Activated CD4-positive, alpha-beta T cell treated with anti-CD3 and anti-CD28 coated beads, Interleukin-2, amount 50 U/mL, for 4 hours (primary cell): ENCODE measurements at regions not wholly inside any gene's neighbourhood (a gene's known extent, or its start where the extent isn't known, plus 50 kb on each side); places are given as distances from the start of the nearest gene placed in this dataset.
"Not testable (repeated sequence)": the region's sequence is repeated elsewhere in the genome, so short reads cannot be mapped to it uniquely, and the experiment has no call there.

Source experiments
- DNase-seq, 2 experiments: peaks; one replicate each; pipeline ENCODE4 v3.0.0-alpha.2; 2020

DNA sequence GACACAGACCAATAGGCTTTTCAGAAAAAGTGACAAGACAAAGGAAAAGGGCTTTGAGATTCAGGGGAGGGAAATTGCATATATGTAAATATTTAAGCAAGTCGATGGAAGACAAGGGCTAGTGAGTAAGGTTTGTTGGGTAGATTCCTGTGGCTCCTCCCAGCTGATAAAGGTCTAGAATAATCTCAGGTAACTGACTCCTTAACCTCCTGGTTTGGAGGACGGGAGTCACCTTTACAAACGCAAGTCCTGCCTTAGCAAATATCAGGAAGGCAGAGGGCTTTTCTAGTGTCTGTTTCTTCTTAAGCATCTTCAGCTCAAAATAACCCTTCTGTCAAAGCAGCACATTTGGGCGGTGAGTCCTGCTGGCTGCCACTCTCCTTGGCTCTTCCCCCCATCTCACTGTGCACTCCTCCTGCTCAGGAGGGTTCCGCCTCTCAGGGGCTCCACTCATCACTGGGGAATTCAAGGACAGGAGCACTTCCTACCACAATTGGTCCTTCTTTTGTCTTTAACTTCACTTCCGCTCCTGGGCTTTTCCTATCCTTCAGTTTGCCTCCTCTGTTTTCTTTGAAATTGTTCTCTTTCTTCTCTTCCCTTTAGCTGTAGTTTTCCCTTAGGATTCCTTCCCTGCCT, 496.3 kb upstream of the KLF6 start:
- DNase-seq: no peak

DNA sequence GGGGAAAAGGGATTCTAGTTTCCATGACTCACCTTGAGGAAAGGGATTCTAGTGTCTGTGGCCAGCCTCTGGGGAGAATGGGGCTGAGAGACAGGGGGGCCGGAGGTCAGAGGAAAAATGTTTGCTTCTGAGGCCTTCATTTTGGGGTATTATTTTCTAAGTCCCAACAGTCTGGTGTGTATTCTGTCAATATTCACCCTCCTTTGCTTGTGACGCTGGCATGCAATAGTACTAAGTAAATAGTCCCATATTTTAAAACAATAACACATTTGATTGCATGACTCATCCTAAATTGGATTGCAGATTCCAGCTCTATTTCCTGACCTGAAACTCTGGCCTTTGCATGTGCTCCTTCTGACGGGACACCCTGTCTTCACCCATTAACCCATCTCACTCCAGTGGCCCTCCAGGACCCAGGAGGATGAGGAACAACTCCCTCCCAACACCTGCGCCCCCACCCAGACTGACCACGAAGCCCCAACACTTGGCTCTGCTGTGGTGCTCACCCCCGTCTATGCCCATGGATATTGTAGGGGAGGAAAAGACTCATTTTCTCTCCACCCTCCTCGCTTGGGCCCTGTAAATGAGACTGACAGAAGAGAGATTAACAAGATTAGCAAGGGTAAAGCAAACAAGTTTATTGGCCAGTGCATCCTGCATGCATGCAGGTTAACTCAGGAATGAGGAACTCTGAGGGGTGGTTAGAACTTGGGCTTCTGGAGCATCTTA, 495.6 kb upstream of the KLF6 start:
- DNase-seq: no peak

- no peak for DNase-seq
These were observed 494.6 kb upstream of the KLF6 start for GRCh38 chr10:4279655-4280054.

GRCh38 chr10:4278186-4278585, 493.2 kb upstream of the KLF6 start:
- DNase-seq: no peak

GRCh38 chr10:4276151-4276550, 491.1 kb upstream of the KLF6 start:
- DNase-seq: no peak

DNA sequence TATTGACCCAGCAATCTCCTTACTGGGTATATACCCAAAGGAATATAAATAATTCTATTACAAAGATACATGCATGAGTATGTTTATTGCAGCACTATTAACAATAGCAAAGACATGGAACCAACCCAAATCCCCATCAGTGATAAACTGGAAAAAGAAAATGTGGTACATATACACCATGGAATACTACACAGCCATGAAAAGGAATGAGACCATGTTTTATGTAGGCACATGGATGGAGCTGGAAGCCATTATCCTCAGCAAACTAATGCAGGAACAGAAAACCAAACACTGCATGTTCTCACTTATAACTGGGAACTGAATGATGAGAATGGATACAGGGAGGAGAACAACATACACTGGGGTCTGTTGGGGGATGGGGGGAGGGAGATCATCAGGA, 489.7 kb upstream of the KLF6 start:
- DNase-seq: not testable (repeated sequence)

- no peak for DNase-seq
These were observed 486.2 kb upstream of the KLF6 start for GRCh38 chr10:4271193-4271592.

- no peak for DNase-seq
These were observed 485.1 kb upstream of the KLF6 start for GRCh38 chr10:4270116-4270515.

GRCh38 chr10:4268490-4268889, 483.5 kb upstream of the KLF6 start:
- not testable (repeated sequence) for DNase-seq

DNA sequence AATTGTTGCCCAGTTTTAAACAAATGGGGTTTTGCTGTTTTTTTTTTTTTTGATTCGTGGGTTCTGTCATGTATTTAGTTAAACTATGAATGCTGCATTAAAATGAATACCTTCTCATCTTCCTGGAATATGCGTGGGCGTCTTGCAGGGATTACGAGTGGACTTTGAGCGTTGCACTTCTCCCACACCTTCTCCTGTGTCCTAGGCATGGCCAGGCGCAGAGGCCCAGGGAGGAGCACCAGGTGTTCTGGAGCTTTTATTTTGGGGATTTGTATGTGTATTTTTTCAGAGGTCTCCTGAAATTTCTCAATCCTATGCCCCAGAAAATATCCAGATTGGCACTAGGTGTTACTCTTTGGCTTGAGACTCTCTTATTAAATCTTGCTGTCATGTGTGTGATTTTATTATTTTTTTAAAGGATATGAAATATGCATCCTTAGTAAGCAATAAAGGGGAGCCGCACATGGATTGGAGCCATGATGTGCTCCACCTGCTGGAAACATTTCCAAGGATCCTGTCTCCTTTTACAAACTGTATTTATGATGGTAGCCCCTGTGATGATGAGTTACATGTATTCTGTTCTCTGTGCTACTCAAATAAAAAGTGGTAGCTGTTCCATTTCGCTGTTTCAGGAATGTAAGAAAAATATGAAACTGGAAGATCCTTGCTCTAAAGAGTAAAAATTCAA, 482.2 kb upstream of the KLF6 start:
- no peak for DNase-seq

DNA sequence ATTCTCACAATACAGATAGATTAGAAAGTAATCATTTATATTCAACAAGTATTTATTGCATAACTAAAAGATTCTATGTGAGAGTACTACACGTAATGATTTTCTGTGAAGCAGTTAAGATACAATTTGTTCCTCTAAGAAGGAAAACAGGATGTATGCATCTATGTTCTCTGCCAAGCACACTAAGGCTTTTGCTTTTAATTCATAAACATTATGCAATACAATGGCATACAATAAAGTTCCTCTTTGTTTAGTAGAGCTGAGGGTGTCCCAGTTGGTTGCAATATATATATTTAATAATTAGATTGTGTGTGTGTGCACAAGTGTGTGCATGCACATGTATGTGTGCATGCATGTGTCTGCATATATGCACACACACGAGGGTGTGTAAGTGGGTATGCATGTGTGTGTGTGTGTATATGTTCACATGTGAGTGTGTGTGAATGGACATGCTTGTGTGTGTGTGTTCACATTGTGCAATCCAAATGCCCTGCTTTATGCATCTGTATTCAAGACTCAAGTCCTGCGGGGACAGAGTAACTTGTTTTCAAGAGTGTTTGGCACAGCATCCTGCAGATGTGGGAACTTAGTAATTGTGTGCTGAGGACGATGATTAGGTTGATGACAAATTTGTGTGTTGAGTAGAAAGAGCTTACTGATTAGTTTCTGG, 481.5 kb upstream of the KLF6 start:
- no peak for DNase-seq

DNA sequence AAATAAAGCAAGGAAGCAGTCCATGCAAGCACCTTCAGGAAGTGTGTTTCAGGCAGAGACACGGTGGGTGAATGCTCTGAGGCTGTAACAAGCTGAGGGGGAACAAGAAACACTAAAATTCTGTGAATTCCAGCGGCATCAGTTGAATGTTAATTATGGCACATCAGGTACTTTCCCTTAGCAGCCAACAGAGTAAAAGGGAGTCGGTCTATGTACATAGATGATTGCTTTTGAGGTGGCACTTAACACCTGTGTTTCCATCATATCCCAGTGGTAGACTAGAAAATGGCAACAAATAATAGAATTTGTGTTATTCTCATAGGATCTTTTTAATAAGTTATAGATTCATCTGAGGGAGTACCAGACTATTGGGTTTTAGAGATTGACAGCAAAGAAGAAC, 481.0 kb upstream of the KLF6 start:
- no peak for DNase-seq

DNA sequence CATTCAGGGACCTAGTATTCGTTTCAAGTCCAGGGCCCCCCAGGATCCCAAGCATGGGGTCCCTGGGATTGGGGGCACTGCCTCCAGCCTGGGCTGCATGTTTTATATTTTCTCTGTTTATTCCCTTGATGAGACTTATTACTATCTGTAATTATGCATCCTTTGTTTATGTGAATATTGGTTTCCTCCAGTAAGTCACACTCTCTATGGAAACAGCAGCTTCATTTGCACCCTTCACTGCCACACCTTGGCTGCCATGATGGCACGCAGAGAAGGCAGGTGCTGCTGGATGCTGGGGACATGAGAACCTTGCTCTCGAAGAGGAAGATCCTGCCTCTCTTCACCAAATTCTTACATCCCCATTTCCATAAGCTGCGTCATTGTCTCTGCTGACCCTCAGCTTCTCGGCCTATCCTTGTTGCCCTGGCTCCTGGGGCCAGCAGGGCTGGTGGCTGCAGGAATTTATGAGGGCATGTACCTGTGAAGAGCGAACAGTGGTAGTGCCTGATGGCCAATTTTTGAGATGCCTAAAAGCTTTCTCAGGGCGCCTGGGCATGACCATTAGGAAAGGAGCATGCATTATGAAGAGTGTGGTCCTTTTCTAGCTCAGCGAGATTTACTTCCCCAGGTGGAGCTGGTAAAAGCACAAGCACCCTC, 479.3 kb upstream of the KLF6 start:
- DNase-seq: no peak

DNA sequence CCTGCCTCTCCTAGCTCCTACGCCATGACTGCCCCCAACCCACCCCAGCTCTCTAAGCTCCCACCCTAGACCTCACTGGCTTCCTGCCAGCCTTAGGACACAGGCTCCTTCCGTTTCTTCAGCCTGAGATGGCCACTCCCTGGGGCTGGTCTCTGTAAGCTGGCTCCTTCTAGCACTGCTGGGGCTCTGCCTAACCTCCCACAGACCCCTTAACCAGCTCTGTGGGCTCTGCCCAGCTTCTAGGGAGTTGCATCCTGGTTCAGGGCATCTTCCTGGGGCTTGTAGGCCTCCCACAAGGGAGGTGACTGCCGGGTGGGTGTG, 478.6 kb upstream of the KLF6 start:
- no peak for DNase-seq

DNA sequence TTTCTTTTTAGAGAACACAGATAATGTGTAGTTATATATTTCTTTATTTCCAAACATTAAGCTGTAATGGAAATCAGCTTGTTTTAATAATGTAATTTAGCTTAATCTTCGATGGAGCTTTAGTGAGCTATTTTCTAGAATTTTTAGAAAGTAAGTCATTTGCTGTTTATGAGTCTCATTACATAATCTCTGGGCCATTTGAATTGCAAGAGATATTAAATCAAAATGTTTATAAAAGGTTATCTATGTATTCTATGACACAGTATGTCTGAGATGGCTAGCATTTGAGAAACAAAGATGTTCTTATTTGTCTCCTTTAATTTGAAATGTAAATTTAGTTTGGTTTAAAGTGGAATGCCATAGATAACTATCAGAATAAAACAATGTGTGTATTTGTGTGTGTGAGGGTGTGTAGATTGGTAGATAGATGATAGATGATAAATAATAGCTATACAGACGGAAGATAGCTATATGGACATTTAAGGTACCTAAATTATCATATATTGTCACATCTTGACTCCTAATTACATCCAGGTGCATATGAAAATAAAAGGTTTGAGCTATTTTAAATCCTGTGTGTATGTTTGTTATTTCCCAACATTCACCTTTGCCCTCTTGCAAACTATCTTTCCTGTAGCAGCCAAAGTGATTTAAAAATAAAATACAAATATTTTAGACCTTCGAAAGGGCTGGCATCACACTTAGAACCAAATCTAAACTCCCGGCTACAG, 478.0 kb upstream of the KLF6 start:
- DNase-seq: no peak

DNA sequence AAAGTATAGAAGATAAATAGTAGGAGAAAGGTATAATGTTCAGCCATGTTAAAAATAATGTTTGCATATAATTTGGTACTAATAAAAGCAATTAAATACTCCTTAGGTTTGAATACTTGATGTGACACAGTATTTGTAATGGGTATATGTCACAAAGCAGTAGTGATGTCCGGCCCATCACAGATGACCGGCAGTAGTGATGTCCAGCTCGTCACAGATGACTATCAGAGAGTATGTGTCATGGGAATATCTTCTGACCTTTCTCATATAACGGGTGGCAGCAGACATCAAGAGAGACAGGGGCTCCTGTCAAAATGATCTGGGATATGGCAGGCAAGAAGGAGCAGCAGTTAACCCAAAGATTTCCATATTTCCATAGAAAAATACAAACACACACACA, 477.4 kb upstream of the KLF6 start:
- DNase-seq: no peak

DNA sequence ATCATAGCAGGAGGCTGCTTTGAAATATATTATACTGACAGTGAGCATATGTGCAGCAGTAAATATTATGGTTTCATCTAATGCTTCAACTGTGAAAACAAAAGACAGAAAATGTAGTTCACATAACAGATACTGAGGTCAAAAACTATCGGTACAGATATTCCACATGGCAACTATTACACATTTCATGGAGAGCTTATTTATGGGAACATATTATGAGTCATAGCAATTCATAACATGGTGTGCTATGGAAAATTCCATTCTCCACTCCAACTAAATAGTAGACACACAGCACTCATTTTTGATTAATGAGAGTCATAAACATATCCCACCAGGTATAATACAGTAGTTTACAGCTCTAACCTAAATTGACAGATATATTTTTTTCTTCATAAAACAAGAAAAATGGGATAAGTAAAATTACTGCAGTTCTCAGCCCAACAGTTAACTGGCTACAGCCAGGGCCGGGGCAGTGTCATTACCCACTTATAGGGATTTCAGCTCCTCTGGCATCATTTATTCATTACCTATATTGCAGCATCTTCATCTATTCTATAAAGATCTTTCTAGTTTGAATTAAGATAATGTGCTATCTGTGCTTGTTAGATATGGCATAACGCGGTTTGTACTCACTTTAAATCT, 475.6 kb upstream of the KLF6 start:
- DNase-seq: no peak

- DNase-seq: no peak
These were observed 473.0 kb upstream of the KLF6 start for GRCh38 chr10:4257939-4258465.

GRCh38 chr10:4256971-4257370, 472.0 kb upstream of the KLF6 start:
- DNase-seq: no peak

DNA sequence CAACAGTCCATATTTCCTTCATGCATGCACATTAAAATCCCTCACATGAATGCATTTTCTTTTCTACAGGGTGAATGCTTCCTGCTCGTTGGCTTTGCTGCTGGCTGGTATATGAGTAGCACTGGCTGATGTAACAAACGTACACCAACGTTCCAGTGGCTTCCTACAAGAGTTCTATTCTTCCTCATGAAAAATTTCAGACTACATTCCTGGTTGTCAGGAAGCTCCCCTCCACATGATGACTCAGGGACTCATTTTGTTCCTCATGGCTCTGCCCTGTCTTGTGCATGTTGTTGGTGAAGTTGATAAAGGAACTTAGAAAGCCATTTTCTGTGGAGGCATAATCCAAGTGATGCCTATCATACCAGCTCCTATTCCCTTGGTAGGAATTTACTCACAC, 470.7 kb upstream of the KLF6 start:
- no peak for DNase-seq

DNA sequence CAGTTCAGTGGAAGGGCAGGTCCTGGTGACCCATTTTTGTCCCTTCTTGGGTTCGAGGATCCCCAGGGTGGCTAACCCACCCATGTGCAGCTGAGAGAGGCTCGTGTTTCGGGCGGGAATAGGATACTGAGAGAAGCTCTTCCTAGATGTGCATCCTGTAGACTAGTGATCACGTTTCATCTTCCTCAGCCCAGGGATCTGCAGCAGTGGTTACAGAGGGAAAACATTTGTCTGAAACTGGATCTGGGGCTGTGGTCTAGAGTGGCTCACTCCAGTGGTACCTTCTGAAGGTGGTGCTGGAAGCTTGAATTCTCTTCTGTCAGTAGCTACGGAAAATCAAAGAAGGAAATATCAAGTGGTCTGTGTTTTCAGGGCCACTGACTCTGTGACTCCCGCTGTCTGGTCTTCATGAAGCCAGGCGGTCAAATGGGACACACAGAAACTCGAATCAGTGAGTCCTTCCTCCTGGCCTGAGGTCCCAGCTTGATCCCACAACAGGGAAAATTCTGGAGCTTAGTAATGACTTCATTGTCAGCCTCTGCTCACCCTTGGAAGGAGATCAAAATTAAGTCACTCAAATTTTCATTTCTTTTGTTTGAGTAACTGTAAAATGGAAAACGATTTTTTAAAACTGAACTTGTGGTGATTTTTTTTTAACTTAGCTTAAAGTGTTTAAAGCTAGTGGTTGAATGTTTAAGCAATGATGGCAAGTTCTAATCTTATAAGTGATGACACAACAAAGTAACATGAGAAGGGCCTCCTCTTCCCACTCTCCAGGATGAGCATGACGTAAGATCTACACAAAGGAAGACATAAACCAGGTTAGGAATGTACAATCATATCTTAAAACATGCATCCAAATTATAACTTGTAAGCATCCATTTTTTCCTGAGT, 469.3 kb upstream of the KLF6 start:
- DNase-seq: no peak
